ENCODE measurements at regions not wholly inside any gene's neighbourhood (a gene's known extent, or its start where the extent isn't known, plus 50 kb on each side); places are given as distances from the start of the nearest gene placed in this dataset.

DNA sequence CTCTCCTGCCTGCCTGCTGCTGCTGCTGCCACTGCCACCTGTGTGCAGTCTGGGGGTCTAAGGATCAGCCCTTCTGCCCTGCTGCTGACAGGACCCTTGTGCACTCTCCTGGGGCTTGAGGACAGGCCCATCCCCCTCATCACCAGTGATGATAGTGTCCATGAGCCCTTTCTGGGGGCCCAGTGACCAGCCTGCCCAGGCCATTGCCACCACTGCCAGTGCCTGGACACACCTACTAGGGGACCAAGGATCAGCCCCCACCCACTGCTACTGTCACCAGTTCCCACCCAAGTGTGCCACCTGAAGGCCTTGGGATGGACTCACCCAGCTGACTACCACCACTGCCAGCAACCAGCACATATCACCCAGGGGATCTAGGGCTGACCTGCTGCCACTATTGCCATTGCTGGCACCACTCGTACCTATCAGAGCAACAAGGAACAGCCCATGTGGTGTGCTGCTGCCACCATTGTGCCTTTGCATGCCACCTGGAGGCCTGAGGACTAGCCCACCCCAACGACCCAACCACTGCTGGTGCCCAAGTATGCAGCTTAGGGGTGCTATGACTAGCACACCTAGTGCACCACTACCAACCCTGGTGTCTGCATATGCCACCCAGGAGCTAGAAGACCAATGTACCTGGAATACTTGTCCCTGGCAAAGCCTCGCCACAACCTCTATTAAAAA lies 994.3 kb downstream of the PCDH17 start (continued):
- TF ChIP-seq HMGXB3 (CRISPR knock-in tag; IDR thresholded peaks at IDR 0.05; ENCODE audit: borderline replicate concordance) (no peak), GABPA (IDR thresholded peaks at IDR 0.05; ENCODE audit: low read depth, low read length) (no peak), GABPA (CRISPR knock-in tag; IDR thresholded peaks at IDR 0.05; ENCODE audit: low read depth) (no peak), ZNF567 (CRISPR knock-in tag; IDR thresholded peaks at IDR 0.05; ENCODE audit: borderline replicate concordance) (no peak), STAT5B (CRISPR knock-in tag; IDR thresholded peaks at IDR 0.05) (no peak), RBAK (CRISPR knock-in tag; IDR thresholded peaks at IDR 0.05) (no peak), NR2F1 (CRISPR knock-in tag; IDR thresholded peaks at IDR 0.05) (no peak), PBX2 (CRISPR knock-in tag; IDR thresholded peaks at IDR 0.05) (no peak), ZNF431 (CRISPR knock-in tag; IDR thresholded peaks at IDR 0.05; ENCODE audit: borderline replicate concordance, low read depth) (no peak), ZNF713 (CRISPR knock-in tag; IDR thresholded peaks at IDR 0.05) (no peak), HMG20B (CRISPR knock-in tag; conservative IDR thresholded peaks at IDR 0.05) (no peak), POGK (CRISPR knock-in tag; conservative IDR thresholded peaks at IDR 0.05) (no peak)

Data from HepG2 (cell line).